ENCODE measurements at regions not wholly inside any gene's neighbourhood (a gene's known extent, or its start where the extent isn't known, plus 50 kb on each side); places are given as distances from the start of the nearest gene placed in this dataset.

DNA sequence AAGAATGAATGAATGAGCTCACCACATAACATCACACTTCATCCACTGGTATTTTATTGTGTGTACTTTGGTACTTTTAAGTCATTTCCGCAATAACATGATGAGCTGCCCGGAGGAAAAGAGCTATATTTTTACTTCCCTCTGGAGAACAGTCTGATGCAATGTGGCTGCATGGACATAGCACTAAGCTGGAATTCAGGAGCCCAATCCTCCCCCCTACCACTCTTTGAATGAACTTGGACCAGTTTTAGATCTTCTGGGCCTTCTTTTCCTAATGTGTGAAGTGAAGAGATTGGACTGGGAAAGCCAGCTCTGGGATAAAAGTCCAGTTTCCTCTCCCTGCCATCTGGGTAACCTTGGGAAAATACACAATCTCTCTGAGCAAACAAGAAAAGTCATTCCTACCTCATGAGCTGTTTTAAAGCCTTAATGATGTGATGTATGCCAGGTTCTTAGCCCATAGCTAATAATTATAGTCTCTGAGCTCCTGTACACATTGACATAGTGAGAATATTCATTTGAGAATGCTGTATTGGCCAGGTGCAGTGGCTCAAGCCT is 79.3 kb downstream of the ABCC12 start:
- Mint-ChIP-seq H3K4me3 (ENCODE audit: unreplicated experiment) (no peak overlapping the region), H3K9me3 (ENCODE audit: low read depth) (no peaks in the 10 kb centered on the region), H3K27ac (ENCODE audit: unreplicated experiment) (peak overlapping the region; percentile 72), H3K36me3 (ENCODE audit: low read depth) (no peaks in the 10 kb centered on the region), H3K4me1 (ENCODE audit: low read depth) (peaks cover 25% of the 10 kb centered on the region), H3K27me3 (ENCODE audit: low read depth) (peaks cover 2% of the 10 kb centered on the region)
- no peak for DNase-seq (ENCODE audit: low spot score)
- TF ChIP-seq, protein P1, sequence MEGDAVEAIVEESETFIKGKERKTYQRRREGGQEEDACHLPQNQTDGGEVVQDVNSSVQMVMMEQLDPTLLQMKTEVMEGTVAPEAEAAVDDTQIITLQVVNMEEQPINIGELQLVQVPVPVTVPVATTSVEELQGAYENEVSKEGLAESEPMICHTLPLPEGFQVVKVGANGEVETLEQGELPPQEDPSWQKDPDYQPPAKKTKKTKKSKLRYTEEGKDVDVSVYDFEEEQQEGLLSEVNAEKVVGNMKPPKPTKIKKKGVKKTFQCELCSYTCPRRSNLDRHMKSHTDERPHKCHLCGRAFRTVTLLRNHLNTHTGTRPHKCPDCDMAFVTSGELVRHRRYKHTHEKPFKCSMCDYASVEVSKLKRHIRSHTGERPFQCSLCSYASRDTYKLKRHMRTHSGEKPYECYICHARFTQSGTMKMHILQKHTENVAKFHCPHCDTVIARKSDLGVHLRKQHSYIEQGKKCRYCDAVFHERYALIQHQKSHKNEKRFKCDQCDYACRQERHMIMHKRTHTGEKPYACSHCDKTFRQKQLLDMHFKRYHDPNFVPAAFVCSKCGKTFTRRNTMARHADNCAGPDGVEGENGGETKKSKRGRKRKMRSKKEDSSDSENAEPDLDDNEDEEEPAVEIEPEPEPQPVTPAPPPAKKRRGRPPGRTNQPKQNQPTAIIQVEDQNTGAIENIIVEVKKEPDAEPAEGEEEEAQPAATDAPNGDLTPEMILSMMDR (IDR thresholded peaks at IDR 0.05): no peak

DNA sequence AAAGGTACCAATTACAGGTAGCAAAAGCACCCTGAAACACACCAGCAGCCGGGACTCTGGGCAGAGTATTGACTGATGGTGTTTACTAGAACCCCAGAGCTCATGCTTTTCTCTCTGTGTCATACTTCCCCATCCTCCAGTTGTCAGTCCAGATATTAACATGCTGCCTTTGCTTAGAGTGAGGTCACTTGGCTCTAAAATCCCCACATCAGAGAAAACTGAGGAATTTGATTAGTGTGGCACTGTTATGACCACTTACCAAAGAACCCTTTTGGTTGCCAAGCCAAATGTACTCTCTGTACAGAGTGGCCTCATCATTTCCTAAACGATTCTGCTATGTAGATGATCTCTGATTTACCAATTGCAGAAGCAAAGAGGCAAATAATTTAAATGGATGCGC is 80.4 kb downstream of the ABCC12 start:
- H3K4me1 Mint-ChIP-seq (ENCODE audit: low read depth): peaks cover 19% of the 10 kb centered on the region

DNA sequence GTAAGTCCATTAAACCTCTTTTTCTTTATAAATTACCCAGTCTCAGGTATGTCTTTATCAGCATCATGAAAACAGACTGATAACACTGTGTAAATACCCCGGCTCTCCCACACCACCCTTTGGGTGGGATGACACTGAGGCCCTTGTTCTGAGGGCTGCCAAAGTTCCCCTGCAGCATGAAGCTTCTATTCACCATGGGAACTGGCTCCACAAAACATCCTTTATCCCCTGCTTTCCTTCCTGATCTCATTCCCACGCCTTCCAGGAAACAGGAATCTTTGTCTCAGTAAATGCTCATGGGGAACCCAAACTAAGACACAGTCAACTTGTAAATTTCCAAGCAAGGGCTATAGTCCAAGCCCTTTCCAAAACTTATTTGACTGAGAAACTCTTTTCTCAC is 88.4 kb downstream of the ABCC12 start:
- no peak overlapping the region for H3K27ac Mint-ChIP-seq (ENCODE audit: unreplicated experiment)
- H3K4me3 Mint-ChIP-seq (ENCODE audit: unreplicated experiment): no peak overlapping the region
- peaks cover 2% of the 10 kb centered on the region for H3K36me3 Mint-ChIP-seq (ENCODE audit: low read depth)
- no peak for DNase-seq (ENCODE audit: low spot score)
- H3K27me3 Mint-ChIP-seq (ENCODE audit: low read depth): peaks cover 9% of the 10 kb centered on the region
- no peaks in the 10 kb centered on the region for H3K4me1 Mint-ChIP-seq (ENCODE audit: low read depth)
- TF ChIP-seq, protein P1 (IDR thresholded peaks at IDR 0.05): no peak
- no peaks in the 10 kb centered on the region for H3K9me3 Mint-ChIP-seq (ENCODE audit: low read depth)

More for the DNA sequence above, 80.4 kb downstream of the ABCC12 start:
- Mint-ChIP-seq H3K27ac (ENCODE audit: unreplicated experiment) (no peak overlapping the region), H3K4me3 (ENCODE audit: unreplicated experiment) (no peak overlapping the region), H3K27me3 (ENCODE audit: low read depth) (peaks cover 2% of the 10 kb centered on the region), H3K36me3 (ENCODE audit: low read depth) (no peaks in the 10 kb centered on the region), H3K9me3 (ENCODE audit: low read depth) (no peaks in the 10 kb centered on the region)
- DNase-seq (ENCODE audit: low spot score): no peak
- TF ChIP-seq, protein P1 (IDR thresholded peaks at IDR 0.05): no peak

DNA sequence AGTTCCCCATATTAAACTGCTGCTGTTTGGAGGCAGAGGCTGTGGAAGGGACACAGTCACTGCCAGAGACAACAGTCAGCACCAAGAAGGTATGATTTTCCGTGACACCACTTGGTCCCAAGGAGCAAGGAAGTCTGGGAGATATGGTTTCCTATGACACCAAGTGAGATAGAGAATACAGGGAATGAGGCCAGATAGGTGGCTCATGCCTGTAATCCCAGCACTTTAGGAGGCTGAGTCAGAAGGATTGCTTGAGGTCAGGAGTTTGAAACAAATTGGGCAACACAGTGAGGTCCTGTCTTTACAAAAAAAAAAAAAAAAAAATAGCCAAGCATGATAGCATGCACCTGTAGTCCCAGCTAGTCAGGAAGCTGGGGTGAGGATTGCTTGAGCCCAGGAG is 90.8 kb downstream of the ABCC12 start:
- Mint-ChIP-seq H3K27ac (ENCODE audit: unreplicated experiment) (no peak overlapping the region), H3K4me3 (ENCODE audit: unreplicated experiment) (no peak overlapping the region), H3K36me3 (ENCODE audit: low read depth) (peaks cover 2% of the 10 kb centered on the region), H3K27me3 (ENCODE audit: low read depth) (peaks cover 9% of the 10 kb centered on the region), H3K4me1 (ENCODE audit: low read depth) (no peaks in the 10 kb centered on the region), H3K9me3 (ENCODE audit: low read depth) (no peaks in the 10 kb centered on the region)
- no peak for DNase-seq (ENCODE audit: low spot score)
- TF ChIP-seq, protein P1 (IDR thresholded peaks at IDR 0.05): no peak

DNA sequence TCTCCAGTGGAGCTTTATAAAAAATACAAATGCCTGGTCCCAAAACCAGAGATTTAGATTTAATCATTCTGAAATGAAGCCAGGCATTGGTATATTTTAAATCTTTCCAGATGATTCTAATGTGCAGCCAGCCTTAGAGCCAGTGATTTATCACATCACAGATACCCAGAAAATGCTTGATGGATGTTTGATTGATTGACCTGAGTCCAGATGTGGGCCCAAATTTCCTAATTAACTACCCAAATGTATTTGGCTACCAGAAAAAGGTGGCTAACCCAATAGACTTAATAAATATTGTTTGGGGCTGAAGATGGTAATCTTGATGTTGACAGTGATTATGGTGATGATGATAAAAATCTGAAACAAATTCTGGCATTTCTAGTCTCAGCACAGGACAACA is 93.1 kb downstream of the ABCC12 start:
- H3K4me3 Mint-ChIP-seq (ENCODE audit: unreplicated experiment): no peak overlapping the region
- peaks cover 6% of the 10 kb centered on the region for H3K27me3 Mint-ChIP-seq (ENCODE audit: low read depth)
- no peak for DNase-seq (ENCODE audit: low spot score)
- TF ChIP-seq, protein P1 (IDR thresholded peaks at IDR 0.05): no peak
- H3K27ac Mint-ChIP-seq (ENCODE audit: unreplicated experiment): no peak overlapping the region
- H3K36me3 Mint-ChIP-seq (ENCODE audit: low read depth): peaks cover 2% of the 10 kb centered on the region
- H3K9me3 Mint-ChIP-seq (ENCODE audit: low read depth): no peaks in the 10 kb centered on the region
- H3K4me1 Mint-ChIP-seq (ENCODE audit: low read depth): no peaks in the 10 kb centered on the region
